ENCODE measurements at regions not wholly inside any gene's neighbourhood (a gene's known extent, or its start where the extent isn't known, plus 50 kb on each side); places are given as distances from the start of the nearest gene placed in this dataset.

DNA sequence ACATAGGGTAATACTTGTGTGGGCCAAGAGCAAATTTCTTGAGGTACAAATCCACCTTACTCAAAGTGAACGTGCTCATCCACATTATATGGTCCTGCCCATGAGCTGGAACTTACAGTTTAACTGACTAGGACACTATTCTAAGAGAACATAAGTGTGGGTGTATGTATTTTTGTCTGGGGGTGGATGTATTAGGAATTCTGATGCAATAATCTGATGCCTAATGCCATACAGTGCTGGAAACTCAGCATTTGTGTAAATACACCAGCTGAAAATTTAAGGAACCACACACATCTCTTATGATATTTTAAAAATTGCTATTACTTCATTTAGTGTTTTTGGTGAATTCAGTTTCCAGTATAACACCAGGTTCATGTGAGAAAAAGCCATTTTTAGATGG, 1350.7 kb downstream of the ZPLD1 start:
- POLR2A ChIA-PET, result no interaction called here
- no peak for DNase-seq (ENCODE audit: extremely low spot score)
- TF ChIP-seq, protein P1, sequence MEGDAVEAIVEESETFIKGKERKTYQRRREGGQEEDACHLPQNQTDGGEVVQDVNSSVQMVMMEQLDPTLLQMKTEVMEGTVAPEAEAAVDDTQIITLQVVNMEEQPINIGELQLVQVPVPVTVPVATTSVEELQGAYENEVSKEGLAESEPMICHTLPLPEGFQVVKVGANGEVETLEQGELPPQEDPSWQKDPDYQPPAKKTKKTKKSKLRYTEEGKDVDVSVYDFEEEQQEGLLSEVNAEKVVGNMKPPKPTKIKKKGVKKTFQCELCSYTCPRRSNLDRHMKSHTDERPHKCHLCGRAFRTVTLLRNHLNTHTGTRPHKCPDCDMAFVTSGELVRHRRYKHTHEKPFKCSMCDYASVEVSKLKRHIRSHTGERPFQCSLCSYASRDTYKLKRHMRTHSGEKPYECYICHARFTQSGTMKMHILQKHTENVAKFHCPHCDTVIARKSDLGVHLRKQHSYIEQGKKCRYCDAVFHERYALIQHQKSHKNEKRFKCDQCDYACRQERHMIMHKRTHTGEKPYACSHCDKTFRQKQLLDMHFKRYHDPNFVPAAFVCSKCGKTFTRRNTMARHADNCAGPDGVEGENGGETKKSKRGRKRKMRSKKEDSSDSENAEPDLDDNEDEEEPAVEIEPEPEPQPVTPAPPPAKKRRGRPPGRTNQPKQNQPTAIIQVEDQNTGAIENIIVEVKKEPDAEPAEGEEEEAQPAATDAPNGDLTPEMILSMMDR (IDR thresholded peaks at IDR 0.05; ENCODE audit: control extremely low read depth, extremely low read depth, low read depth, missing control alignments), result no peak
- CTCF ChIA-PET, result no interaction called here

DNA sequence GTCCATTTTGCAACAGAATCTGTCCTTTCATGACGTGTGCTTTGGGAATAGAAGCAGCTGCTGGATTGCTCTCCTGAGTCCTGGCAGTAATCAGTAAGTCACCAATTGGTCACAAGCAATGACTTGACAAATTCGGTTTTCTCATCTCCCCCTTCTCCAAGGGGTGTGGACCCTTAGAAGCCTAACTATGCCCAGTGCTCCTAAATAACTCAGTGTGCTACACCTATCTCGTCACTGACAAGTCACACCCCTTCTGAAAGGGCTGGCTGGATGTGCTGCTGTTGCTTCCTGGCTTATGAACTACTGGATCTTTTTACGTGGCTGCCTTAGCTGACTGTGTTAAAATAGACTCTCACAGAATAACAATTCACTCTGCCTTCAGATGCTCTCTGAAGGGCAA, 1351.5 kb downstream of the ZPLD1 start:
- TF ChIP-seq, protein P1 (IDR thresholded peaks at IDR 0.05; ENCODE audit: control extremely low read depth, extremely low read depth, low read depth, missing control alignments), result no peak
- POLR2A ChIA-PET, result no interaction called here
- CTCF ChIA-PET, result no interaction called here
- no peak for DNase-seq (ENCODE audit: extremely low spot score)

DNA sequence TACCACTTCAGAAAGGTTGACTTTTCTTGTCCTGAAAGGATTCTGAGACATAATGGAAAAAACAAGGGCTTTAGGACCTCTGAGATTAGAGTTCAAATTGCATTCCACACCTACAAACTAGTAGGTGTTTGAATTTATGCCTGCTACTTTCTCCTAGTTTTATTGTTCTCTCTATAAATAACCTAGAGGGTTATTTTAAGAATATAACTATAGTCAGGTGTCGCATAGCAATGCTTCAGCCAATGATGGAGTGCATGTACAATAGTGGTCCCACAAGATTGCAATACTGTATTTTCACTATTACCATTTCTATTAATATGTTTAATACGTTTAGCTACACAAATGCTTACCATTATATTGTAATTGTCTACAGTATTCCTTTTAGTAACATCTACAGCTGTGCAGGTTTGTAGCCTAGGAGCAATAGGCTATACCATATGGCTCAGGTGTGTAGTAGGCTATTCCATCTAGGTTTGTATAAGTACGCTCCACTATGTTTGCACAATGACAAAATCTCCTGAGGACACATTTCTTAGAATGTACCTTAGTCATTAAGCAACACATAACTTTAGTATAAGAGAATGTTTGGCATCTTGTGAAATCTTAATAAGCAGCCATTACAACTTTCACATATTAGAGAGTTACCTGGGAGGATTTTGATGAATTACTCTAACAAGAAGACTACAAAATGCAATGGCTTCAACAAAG, 1352.5 kb downstream of the ZPLD1 start:
- TF ChIP-seq, protein P1 (IDR thresholded peaks at IDR 0.05; ENCODE audit: control extremely low read depth, extremely low read depth, low read depth, missing control alignments), result no peak
- no peak for DNase-seq (ENCODE audit: extremely low spot score)
- CTCF ChIA-PET, result no interaction called here
- POLR2A ChIA-PET, result no interaction called here

DNA sequence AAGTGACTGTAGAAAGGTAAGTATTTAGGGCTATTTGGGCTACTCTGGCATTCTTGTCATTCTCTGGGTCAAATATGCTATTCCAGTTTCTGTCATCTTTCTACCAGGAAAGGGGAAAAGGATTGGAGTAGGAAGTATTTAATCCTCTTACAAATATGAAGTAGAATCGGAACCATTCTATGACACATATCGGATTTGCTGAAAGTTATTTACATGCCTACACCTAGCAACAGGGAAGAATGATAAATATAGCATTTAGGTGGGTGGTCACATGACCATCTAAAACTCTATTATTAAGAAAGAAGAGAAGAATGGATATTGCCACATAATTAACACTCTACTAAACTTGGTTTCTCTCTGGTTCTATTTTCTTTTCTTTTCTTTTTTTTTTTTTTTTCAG, 1353.1 kb downstream of the ZPLD1 start:
- TF ChIP-seq, protein P1 (IDR thresholded peaks at IDR 0.05; ENCODE audit: control extremely low read depth, extremely low read depth, low read depth, missing control alignments), result no peak
- ChIA-PET POLR2A (no interaction called here), CTCF (no interaction called here)

DNA sequence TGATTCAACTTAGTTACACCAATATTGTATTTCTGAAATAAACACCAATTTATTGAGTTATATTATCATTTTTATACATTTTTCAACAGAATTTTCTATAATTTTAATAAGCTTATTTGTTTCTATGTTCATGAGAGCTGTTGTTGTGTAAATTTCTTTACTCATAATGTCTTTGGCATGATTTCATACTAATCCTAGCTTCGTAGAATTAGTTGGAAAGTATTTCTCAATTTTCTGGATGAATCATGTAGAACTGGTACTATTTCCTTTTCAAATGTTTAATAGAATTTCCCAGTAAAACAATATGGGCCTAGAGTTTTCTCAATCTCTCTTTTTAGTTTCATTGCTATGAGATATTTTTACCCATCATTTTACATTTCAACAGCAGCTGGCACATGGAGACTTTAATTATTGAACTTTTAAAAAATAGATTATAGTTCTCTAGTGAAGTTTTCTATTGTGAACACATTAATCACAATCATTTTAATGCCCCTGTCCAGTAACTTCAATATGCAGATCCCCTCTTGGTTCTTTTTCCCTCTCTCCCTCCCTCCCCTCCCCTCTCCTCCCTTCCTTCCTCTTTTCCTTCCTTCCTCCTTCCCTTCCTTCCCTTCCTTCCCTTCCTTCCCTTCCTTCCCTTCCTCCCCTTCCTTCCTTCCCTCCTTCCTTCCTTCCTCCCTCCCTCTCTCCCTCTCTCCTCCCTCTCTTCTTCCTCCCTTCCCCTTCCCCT, 1357.1 kb downstream of the ZPLD1 start:
- ChIA-PET POLR2A (no interaction called here), CTCF (interaction anchor here (1.7 kb wide), 1 partner anchor 23 kb away, joined by 4 read pairs; no protein-coding TSS in a partner anchor)
- TF ChIP-seq, protein P1 (IDR thresholded peaks at IDR 0.05; ENCODE audit: control extremely low read depth, extremely low read depth, low read depth, missing control alignments), result no peak
- DNase-seq (ENCODE audit: extremely low spot score), result no peak

More for the DNA sequence above, 1353.1 kb downstream of the ZPLD1 start:
- no peak for DNase-seq (ENCODE audit: extremely low spot score)

DNA sequence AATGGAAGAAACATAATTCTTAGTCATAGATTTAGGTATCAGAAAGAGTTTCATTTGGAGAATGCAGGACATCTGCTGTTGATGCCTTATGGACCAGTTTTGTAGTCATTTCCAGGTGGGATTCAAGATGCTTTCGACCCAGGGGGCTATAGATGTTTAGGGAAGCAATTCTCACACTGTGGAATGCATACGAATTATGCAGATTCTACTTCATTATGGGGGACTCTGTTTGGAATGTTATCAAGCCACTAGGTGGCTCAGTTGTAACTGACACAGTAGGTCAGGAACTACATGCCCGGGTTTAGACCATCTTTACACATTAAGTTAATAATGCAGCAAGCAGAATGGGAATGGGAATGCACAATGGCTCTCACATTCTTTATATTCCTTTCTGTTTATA, 1359.8 kb downstream of the ZPLD1 start:
- no peak for DNase-seq (ENCODE audit: extremely low spot score)
- CTCF ChIA-PET, result no interaction called here
- POLR2A ChIA-PET, result no interaction called here

More for the DNA sequence above, 1359.8 kb downstream of the ZPLD1 start:
- TF ChIP-seq, protein P1 (IDR thresholded peaks at IDR 0.05; ENCODE audit: control extremely low read depth, extremely low read depth, low read depth, missing control alignments), result no peak

Measured in GM10248 (cell line).